BE2C (cell line): ENCODE measurements at regions not wholly inside any gene's neighbourhood (a gene's known extent, or its start where the extent isn't known, plus 50 kb on each side); places are given as distances from the start of the nearest gene placed in this dataset.

Experiments
- DNase-seq: peaks from one replicate; pipeline ENCODE4 v3.0.0-alpha.2; 2020
- H3K27me3 ChIP-seq: fragments of 250-450 bp; sonication (Bioruptor Pico); 2 replicates; pipeline ENCODE4 v1.5.1; 2020; ENCODE audit warnings: mild to moderate bottlenecking
- H3K36me3 ChIP-seq: fragments of 250-450 bp; sonication (Bioruptor Pico); 2 replicates; pipeline ENCODE4 v1.5.1; 2020; ENCODE audit warnings: mild to moderate bottlenecking
- H3K4me1 ChIP-seq: fragments of 250-450 bp; sonication (Bioruptor Pico); 2 replicates; pipeline ENCODE4 v1.5.1; 2020
- H3K4me3 ChIP-seq: 2 replicates; pipeline ENCODE4 v1.5.1; 2011; ENCODE audit warnings: low read depth, low read length
- H3K9me3 ChIP-seq: fragments of 250-450 bp; sonication (Bioruptor Pico); 2 replicates; pipeline ENCODE4 v1.5.1; 2020
- TF ChIP-seq, protein P1 (sequence below): IDR thresholded peaks from 2 replicates; pipeline ENCODE4 v1.5.1; 2012; ENCODE audit warnings: mild to moderate bottlenecking, low read depth, low read length

GRCh38 chr3:132145833-132146232 lies 111.0 kb upstream of the CPNE4 start:
- no peaks in the 10 kb centered on the region for H3K36me3 ChIP-seq
- TF ChIP-seq, protein P1, sequence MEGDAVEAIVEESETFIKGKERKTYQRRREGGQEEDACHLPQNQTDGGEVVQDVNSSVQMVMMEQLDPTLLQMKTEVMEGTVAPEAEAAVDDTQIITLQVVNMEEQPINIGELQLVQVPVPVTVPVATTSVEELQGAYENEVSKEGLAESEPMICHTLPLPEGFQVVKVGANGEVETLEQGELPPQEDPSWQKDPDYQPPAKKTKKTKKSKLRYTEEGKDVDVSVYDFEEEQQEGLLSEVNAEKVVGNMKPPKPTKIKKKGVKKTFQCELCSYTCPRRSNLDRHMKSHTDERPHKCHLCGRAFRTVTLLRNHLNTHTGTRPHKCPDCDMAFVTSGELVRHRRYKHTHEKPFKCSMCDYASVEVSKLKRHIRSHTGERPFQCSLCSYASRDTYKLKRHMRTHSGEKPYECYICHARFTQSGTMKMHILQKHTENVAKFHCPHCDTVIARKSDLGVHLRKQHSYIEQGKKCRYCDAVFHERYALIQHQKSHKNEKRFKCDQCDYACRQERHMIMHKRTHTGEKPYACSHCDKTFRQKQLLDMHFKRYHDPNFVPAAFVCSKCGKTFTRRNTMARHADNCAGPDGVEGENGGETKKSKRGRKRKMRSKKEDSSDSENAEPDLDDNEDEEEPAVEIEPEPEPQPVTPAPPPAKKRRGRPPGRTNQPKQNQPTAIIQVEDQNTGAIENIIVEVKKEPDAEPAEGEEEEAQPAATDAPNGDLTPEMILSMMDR, result no peak
- H3K9me3 ChIP-seq, result no peaks in the 10 kb centered on the region
- no peak for DNase-seq
- no peak overlapping the region for H3K4me3 ChIP-seq
- no peaks in the 10 kb centered on the region for H3K4me1 ChIP-seq
- H3K27me3 ChIP-seq, result peaks cover 8% of the 10 kb centered on the region; the same call in 1 of the 2 replicates

DNA sequence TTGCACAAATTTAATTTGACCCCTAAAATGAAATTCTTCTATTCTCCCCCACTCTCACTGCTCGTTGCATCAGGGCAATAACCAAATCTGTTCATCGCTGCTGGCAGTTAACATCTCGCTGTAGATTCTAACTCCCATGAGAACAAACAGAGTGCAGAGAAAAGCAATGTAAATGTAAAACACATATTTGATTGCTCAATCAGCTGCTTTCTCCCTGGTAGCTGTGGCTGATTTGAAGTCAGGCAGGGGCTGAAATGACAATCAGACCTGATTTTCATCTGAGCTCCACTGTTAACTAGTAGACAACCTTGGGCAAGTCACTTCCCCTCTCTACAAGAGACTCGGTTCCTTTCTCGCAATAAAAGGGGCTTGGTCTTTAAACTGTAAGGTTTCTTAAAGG lies 119.8 kb upstream of the CPNE4 start:
- no peaks in the 10 kb centered on the region for H3K9me3 ChIP-seq
- H3K4me3 ChIP-seq, result no peak overlapping the region
- no peaks in the 10 kb centered on the region for H3K4me1 ChIP-seq
- peaks cover 6% of the 10 kb centered on the region; the same call in 1 of the 2 replicates for H3K27me3 ChIP-seq
- no peaks in the 10 kb centered on the region for H3K36me3 ChIP-seq
- no peak for DNase-seq
- TF ChIP-seq, protein P1, result no peak

GRCh38 chr3:132159145-132159544 lies 124.3 kb upstream of the CPNE4 start:
- Histone ChIP-seq H3K9me3 (no peaks in the 10 kb centered on the region), H3K4me3 (no peak overlapping the region), H3K4me1 (no peaks in the 10 kb centered on the region), H3K27me3 (no peaks in the 10 kb centered on the region), H3K36me3 (no peaks in the 10 kb centered on the region)
- TF ChIP-seq, protein P1, result no peak
- no peak for DNase-seq

- no peaks in the 10 kb centered on the region for H3K9me3 ChIP-seq
- H3K4me3 ChIP-seq, result no peak overlapping the region
- no peaks in the 10 kb centered on the region for H3K36me3 ChIP-seq
- no peaks in the 10 kb centered on the region; the same call in 1 of the 2 replicates for H3K4me1 ChIP-seq
- TF ChIP-seq, protein P1, result no peak
- DNase-seq, result no peak
- no peaks in the 10 kb centered on the region for H3K27me3 ChIP-seq
Observed at GRCh38 chr3:132160198-132160597, 125.4 kb upstream of the CPNE4 start.

DNA sequence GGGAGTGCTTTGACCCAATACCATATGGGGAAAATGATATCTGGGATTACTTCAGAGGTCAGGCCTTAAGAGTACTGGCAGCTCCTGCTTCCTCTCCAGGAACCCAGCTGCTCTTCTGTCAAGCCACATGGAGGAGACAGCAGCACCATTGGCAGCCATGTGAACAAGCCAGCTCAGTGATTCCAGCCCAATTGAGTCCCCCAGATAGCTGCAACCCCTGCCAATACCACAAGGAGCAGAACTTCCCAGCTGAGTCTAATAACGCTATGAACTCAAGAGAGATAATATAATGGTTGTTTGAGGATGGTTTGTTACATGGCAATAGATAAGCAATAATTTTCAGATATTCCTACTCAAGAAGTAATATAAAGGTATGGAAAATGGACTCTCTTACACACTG lies 126.8 kb upstream of the CPNE4 start:
- Histone ChIP-seq H3K4me1 (no peaks in the 10 kb centered on the region; the same call in 1 of the 2 replicates), H3K27me3 (no peaks in the 10 kb centered on the region), H3K9me3 (no peaks in the 10 kb centered on the region), H3K36me3 (no peaks in the 10 kb centered on the region), H3K4me3 (no peak overlapping the region)
- peak; percentile 22 for DNase-seq
- TF ChIP-seq, protein P1, result peak; percentile 30

GRCh38 chr3:132164469-132165092 lies 129.8 kb upstream of the CPNE4 start:
- H3K27me3 ChIP-seq, result peaks cover 9% of the 10 kb centered on the region; the same call in 1 of the 2 replicates
- H3K36me3 ChIP-seq, result no peaks in the 10 kb centered on the region
- peak; percentile 19 for DNase-seq
- TF ChIP-seq, protein P1, result no peak
- H3K9me3 ChIP-seq, result no peaks in the 10 kb centered on the region
- no peaks in the 10 kb centered on the region; the same call in 1 of the 2 replicates for H3K4me1 ChIP-seq
- no peak overlapping the region for H3K4me3 ChIP-seq
